ENCODE measurements at regions not wholly inside any gene's neighbourhood (a gene's known extent, or its start where the extent isn't known, plus 50 kb on each side); places are given as distances from the start of the nearest gene placed in this dataset.
"Not testable (repeated sequence)": the region's sequence is repeated elsewhere in the genome, so short reads cannot be mapped to it uniquely, and the experiment has no call there.

GRCh38 chr1:78240191-78240590 lies 194.4 kb downstream of the GIPC2 start:
- no peak for DNase-seq (ENCODE audit: low spot score)
- in situ Hi-C loops (cut with HindIII; ENCODE audit: low sequenced_read_pairs), result no loop called here

DNA sequence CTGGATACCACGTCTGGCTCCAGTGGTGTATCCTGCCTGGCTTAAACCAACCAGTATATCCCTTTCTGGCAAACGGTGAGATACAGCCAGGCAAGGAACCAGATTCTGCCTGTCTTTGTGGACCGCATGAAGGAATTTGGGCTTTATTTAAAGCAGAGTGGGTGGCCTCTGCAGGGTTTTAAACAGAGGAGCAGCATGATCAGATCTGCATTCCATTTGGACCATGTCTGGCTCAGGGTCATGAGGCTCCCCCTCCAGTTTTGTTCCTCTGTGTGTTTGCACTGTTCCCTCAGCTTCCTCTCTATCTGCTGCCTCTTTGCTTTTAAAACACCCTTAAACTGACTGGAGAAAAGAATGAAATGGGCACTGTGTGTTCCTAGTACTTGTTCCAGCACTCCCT lies 195.0 kb downstream of the GIPC2 start:
- no peak for DNase-seq (ENCODE audit: low spot score)
- in situ Hi-C loops (cut with HindIII; ENCODE audit: low sequenced_read_pairs), result no loop called here

GRCh38 chr1:78247079-78247478 lies 201.3 kb downstream of the GIPC2 start:
- in situ Hi-C loops (cut with HindIII; ENCODE audit: low sequenced_read_pairs), result no loop called here
- no peak for DNase-seq (ENCODE audit: low spot score)

DNA sequence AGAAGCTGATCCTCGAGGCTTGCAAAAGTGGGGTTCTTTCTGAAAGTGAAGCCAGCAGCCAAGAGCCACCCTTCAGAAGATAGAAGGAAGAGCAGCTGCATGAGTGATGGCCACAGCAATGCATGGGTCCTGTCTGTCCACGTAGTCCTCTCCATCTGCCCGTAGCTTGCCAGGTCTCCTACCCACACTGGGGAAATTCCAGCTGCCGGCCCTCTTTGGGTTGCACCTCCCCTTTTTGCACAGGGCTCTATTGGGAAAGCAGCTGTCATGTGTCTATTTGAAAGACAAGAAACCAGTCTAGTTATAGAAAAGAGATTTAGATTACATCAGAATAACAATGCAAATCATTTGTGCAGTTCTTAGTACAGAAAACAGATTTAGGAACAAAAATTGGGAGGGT lies 204.4 kb downstream of the GIPC2 start:
- no peak for DNase-seq (ENCODE audit: low spot score)
- in situ Hi-C loops (cut with HindIII; ENCODE audit: low sequenced_read_pairs), result no loop called here

GRCh38 chr1:78254517-78254916 lies 208.8 kb downstream of the GIPC2 start:
- no peak for DNase-seq (ENCODE audit: low spot score)
- in situ Hi-C loops (cut with HindIII; ENCODE audit: low sequenced_read_pairs), result no loop called here

DNA sequence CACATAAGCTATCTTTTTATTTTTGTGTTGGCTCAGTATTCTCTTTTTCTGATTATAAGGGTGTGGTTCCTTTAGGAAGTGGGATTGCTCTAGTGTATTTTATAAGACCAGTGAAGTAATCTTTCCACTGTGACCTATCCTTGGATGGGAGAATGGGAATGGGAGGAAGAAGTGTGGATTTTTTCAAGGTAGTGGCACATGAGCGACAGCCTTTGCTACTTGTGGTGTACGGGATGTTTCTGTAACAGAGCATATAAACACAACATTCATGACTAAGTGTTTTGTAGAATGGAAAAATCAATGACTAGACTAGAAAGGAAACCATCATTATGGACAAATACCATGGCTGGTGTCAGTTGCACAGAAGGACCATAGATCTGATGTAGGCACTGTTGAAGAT lies 209.6 kb downstream of the GIPC2 start:
- in situ Hi-C loops (cut with HindIII; ENCODE audit: low sequenced_read_pairs), result no loop called here
- DNase-seq (ENCODE audit: low spot score), result no peak

GRCh38 chr1:78255846-78256245 lies 210.1 kb downstream of the GIPC2 start:
- in situ Hi-C loops (cut with HindIII; ENCODE audit: low sequenced_read_pairs), result no loop called here
- no peak for DNase-seq (ENCODE audit: low spot score)

- in situ Hi-C loops (cut with HindIII; ENCODE audit: low sequenced_read_pairs), result no loop called here
- no peak for DNase-seq (ENCODE audit: low spot score)
Observed at GRCh38 chr1:78263459-78263858, 217.7 kb downstream of the GIPC2 start.

DNA sequence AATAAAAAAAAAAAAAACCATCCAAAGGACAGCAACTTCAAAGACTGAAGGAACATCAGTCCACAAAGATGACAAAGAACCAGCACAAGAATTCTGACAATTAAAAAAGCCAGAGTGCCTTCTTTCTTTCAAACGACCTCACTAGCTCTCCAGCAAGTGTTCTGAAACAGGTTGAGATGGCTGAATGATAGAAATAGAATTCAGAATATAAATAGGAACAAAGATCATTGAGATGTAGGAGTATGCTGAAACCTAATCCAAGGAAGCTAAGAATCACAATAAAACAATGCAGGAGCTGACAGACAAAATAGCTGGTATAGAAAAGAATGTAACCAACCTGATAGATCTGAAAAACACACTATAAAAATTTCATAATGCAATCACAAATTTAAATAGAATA lies 218.2 kb downstream of the GIPC2 start:
- no peak for DNase-seq (ENCODE audit: low spot score)
- in situ Hi-C loops (cut with HindIII; ENCODE audit: low sequenced_read_pairs), result no loop called here

- no peak for DNase-seq (ENCODE audit: low spot score)
- in situ Hi-C loops (cut with HindIII; ENCODE audit: low sequenced_read_pairs), result no loop called here
Observed at GRCh38 chr1:78267513-78268218, 221.9 kb downstream of the GIPC2 start.

DNA sequence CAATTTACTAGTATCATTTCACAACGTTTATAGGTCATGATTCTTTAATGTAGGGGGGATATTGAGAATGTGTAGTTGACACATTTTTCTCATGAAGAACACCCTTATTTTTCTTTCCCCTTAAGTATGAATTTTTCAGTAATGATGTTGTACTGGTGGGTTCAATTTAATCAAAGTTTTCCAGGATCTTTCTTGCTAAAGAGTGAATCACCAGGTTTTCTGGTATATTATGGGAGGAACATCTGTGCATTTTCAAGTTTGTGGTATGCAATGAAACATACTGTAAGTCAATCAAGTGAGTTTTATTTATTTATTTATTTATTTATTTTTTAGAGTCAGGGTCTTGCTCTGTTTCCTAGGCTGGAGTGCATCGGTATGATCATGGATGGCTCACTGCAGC lies 221.2 kb upstream of the PTGFR start:
- no peak for DNase-seq (ENCODE audit: low spot score)
- in situ Hi-C loops (cut with HindIII; ENCODE audit: low sequenced_read_pairs), result no loop called here

DNA sequence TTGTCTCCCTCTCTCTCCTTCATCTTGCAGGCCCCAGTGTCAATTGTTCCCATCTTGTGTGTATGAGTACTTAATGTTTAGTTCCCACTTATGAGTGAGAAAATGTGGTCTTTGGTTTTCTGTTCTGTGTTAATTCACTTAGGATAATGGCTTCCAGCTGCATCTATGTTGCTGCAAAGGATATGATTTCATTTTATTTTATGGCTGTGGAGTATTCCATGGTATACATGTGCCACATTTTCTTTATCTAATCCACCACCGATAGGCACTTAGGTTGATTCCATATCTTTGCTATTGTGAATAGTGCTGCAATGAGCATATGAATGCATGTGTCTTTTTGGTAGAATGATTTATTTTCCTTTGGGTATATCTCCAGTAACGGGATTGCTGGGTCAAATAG lies 219.4 kb upstream of the PTGFR start:
- DNase-seq (ENCODE audit: low spot score); in situ Hi-C loops (cut with HindIII; ENCODE audit: low sequenced_read_pairs): not testable (repeated sequence)

GRCh38 chr1:78274814-78275213 lies 216.0 kb upstream of the PTGFR start:
- in situ Hi-C loops (cut with HindIII; ENCODE audit: low sequenced_read_pairs), result no loop called here
- no peak for DNase-seq (ENCODE audit: low spot score)

- no peak for DNase-seq (ENCODE audit: low spot score)
- in situ Hi-C loops (cut with HindIII; ENCODE audit: low sequenced_read_pairs), result no loop called here
Observed at GRCh38 chr1:78275456-78275855, 215.3 kb upstream of the PTGFR start.

GRCh38 chr1:78275906-78276685 lies 214.7 kb upstream of the PTGFR start:
- in situ Hi-C loops (cut with HindIII; ENCODE audit: low sequenced_read_pairs), result no loop called here
- DNase-seq (ENCODE audit: low spot score), result peak; percentile 9

GRCh38 chr1:78277253-78277652 lies 213.5 kb upstream of the PTGFR start:
- no peak for DNase-seq (ENCODE audit: low spot score)
- in situ Hi-C loops (cut with HindIII; ENCODE audit: low sequenced_read_pairs), result no loop called here

DNA sequence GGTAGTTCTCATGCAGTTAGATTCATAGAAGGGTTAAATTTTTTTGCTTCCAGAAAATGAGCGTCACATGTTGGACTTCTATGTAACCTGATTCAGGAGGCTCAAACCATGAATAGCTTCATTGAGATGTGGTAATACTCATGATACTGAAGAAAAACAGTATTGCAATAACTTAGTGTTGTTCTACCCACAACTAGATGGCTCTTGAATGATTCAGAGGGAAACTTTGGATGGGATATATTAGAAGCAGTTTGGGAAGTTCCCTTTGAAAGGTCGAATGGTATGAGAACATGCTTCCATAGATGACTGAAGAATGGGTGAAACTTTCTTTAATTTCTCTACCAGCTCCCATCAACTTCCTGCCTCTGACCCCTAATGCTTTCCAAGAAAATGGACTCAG lies 211.7 kb upstream of the PTGFR start:
- in situ Hi-C loops (cut with HindIII; ENCODE audit: low sequenced_read_pairs), result no loop called here
- DNase-seq (ENCODE audit: low spot score), result no peak

DNA sequence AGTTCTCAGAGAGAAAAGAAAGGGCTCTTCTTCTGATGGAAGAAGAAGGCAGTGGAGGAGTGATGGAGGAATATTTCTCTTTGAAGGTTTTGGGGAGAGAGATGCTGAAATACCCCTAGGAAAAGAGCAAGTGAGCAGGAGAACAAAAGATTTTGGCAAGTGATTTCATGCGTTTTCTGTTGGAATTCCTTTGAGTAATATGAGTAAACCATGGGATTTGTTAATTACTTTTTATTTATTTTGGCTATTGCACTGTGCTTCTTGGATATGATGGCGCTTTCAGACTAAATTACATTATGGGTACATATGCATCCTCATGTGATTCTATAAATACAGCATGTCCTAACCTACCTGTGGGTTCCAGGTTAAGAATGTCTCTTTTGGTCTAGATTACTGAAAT lies 210.1 kb upstream of the PTGFR start:
- in situ Hi-C loops (cut with HindIII; ENCODE audit: low sequenced_read_pairs), result no loop called here
- no peak for DNase-seq (ENCODE audit: low spot score)

GRCh38 chr1:78281580-78281979 lies 209.2 kb upstream of the PTGFR start:
- in situ Hi-C loops (cut with HindIII; ENCODE audit: low sequenced_read_pairs), result no loop called here
- no peak for DNase-seq (ENCODE audit: low spot score)

DNA sequence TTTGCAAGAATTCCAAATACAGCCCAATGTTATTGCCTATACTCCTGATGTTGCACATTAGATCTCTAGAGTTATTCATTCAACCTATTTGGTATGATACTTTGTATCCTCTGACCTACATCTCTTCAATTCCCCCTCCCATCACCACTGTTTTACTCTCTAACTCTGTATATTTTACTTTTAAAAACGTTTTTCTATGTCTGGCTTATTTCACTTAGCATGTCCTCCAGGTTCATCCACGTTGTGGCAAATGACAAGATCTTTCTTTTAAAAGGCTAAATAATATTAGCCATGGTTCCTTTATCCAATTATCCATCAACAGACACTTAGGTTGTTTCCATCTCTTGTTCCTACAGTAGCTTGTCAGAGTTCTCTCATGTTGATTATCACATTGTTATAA lies 207.1 kb upstream of the PTGFR start:
- DNase-seq (ENCODE audit: low spot score), result no peak
- in situ Hi-C loops (cut with HindIII; ENCODE audit: low sequenced_read_pairs), result no loop called here

- in situ Hi-C loops (cut with HindIII; ENCODE audit: low sequenced_read_pairs), result no loop called here
Observed at GRCh38 chr1:78284354-78284753, 206.4 kb upstream of the PTGFR start.

More at GRCh38 chr1:78284354-78284753, 206.4 kb upstream of the PTGFR start:
- no peak for DNase-seq (ENCODE audit: low spot score)
